NT2/D1 (cell line): ENCODE measurements at regions not wholly inside any gene's neighbourhood (a gene's known extent, or its start where the extent isn't known, plus 50 kb on each side); places are given as distances from the start of the nearest gene placed in this dataset.

Experiments
- DNase-seq: peaks from one replicate; pipeline ENCODE4 v3.0.0-alpha.2; 2011; ENCODE audit warnings: low read depth, low spot score
- H3K27me3 ChIP-seq: 2 replicates; pipeline ENCODE4 v1.6.0; 2011; ENCODE audit warnings: mild to moderate bottlenecking; ENCODE audit not compliant: insufficient read length, insufficient read depth
- H3K36me3 ChIP-seq: 2 replicates; pipeline ENCODE4 v1.6.1; 2011; ENCODE audit warnings: mild to moderate bottlenecking, low read length, mixed read lengths; ENCODE audit not compliant: insufficient read depth, insufficient read length
- H3K4me1 ChIP-seq: 2 replicates; pipeline ENCODE4 v1.5.1; 2011; ENCODE audit not compliant: insufficient read depth, insufficient read length
- H3K4me3 ChIP-seq: 2 replicates; pipeline ENCODE4 v1.5.1; 2011; ENCODE audit warnings: low read depth; ENCODE audit not compliant: insufficient read length
- H3K9ac ChIP-seq: 2 replicates; pipeline ENCODE4 v1.6.0; 2011; ENCODE audit warnings: low read depth; ENCODE audit not compliant: insufficient read length
- H3K9me3 ChIP-seq: 2 replicates; pipeline ENCODE4 v1.5.1; 2011; ENCODE audit warnings: mild to moderate bottlenecking, low read length; ENCODE audit not compliant: insufficient read depth
- SUZ12 ChIP-seq: IDR thresholded peaks from 2 replicates; pipeline ENCODE4 v1.6.1; 2011; ENCODE audit not compliant: insufficient read length, insufficient read depth; ENCODE audit errors: extremely low read depth
- YY1 ChIP-seq: IDR thresholded peaks from 2 replicates; pipeline ENCODE4 v1.6.1; 2011; ENCODE audit not compliant: insufficient read length, insufficient read depth
- ZNF274 ChIP-seq: IDR thresholded peaks from 2 replicates; pipeline ENCODE4 v1.6.1; 2011; ENCODE audit warnings: mild to moderate bottlenecking, low read depth, low read length

- no peak for TF ChIP-seq ZNF274
- no peak for TF ChIP-seq SUZ12
- TF ChIP-seq YY1 = no peak
- Histone ChIP-seq H3K4me1 (no peaks in the 10 kb centered on the region), H3K9me3 (no peaks in the 10 kb centered on the region), H3K9ac (no peak overlapping the region), H3K27me3 (no peaks in the 10 kb centered on the region), H3K36me3 (no peaks in the 10 kb centered on the region), H3K4me3 (no peak overlapping the region)
- DNase-seq = no peak
Measured at GRCh38 chr16:73793260-73793659, 503.4 kb upstream of the PSMD7 start.

GRCh38 chr16:73792199-73793020, 504.2 kb upstream of the PSMD7 start:
- no peaks in the 10 kb centered on the region for H3K4me1 ChIP-seq
- H3K27me3 ChIP-seq = no peaks in the 10 kb centered on the region
- TF ChIP-seq ZNF274 (no peak), SUZ12 (no peak), YY1 (no peak)
- no peak overlapping the region for H3K9ac ChIP-seq
- no peak overlapping the region for H3K4me3 ChIP-seq
- H3K9me3 ChIP-seq = no peaks in the 10 kb centered on the region
- H3K36me3 ChIP-seq = no peaks in the 10 kb centered on the region
- DNase-seq = no peak

GRCh38 chr16:73781297-73781696, 515.3 kb upstream of the PSMD7 start:
- no peaks in the 10 kb centered on the region for H3K27me3 ChIP-seq
- no peak for DNase-seq
- H3K4me1 ChIP-seq = no peaks in the 10 kb centered on the region
- no peaks in the 10 kb centered on the region for H3K36me3 ChIP-seq
- peaks cover 14% of the 10 kb centered on the region for H3K9me3 ChIP-seq
- TF ChIP-seq YY1 = no peak
- TF ChIP-seq ZNF274 = no peak
- no peak for TF ChIP-seq SUZ12
- H3K4me3 ChIP-seq = no peak overlapping the region
- no peak overlapping the region for H3K9ac ChIP-seq

DNA sequence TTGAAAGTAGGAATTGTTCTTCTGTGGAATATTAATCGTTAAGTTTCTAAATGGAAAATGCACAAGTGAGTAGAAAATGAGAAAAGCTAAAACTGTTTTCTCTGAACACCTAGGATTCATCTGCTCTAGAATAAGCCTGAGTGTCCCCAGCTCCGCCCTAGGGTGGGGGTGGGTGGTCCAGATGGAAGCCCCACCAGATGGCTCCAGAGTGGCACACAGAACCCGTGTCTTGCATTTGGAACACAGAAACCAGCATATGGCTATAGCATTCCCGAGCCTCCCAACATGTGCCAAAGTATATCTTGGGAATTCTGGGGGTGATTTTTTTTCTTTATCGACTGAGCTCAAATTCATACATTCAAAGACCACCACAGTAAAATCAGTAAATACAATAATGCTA, 517.7 kb upstream of the PSMD7 start:
- H3K36me3 ChIP-seq = no peaks in the 10 kb centered on the region
- H3K4me3 ChIP-seq = no peak overlapping the region
- H3K27me3 ChIP-seq = no peaks in the 10 kb centered on the region
- H3K4me1 ChIP-seq = no peaks in the 10 kb centered on the region
- H3K9me3 ChIP-seq = no peaks in the 10 kb centered on the region
- DNase-seq = no peak
- TF ChIP-seq SUZ12 (no peak), YY1 (no peak), ZNF274 (no peak)
- H3K9ac ChIP-seq = no peak overlapping the region

- TF ChIP-seq SUZ12 = no peak
- TF ChIP-seq YY1 = no peak
- no peak for TF ChIP-seq ZNF274
- no peak for DNase-seq
- H3K9ac ChIP-seq = no peak overlapping the region
- no peaks in the 10 kb centered on the region for H3K4me1 ChIP-seq
- H3K9me3 ChIP-seq = no peaks in the 10 kb centered on the region
- no peak overlapping the region for H3K4me3 ChIP-seq
- no peaks in the 10 kb centered on the region for H3K36me3 ChIP-seq
- H3K27me3 ChIP-seq = no peaks in the 10 kb centered on the region
Measured at GRCh38 chr16:73775841-73776388, 520.7 kb upstream of the PSMD7 start.

- no peak for DNase-seq
- Histone ChIP-seq H3K27me3 (no peaks in the 10 kb centered on the region), H3K36me3 (no peaks in the 10 kb centered on the region), H3K9ac (no peak overlapping the region), H3K4me3 (no peak overlapping the region), H3K9me3 (no peaks in the 10 kb centered on the region), H3K4me1 (no peaks in the 10 kb centered on the region)
- no peak for TF ChIP-seq ZNF274
- no peak for TF ChIP-seq SUZ12
- TF ChIP-seq YY1 = no peak
Measured at GRCh38 chr16:73771196-73772064, 525.2 kb upstream of the PSMD7 start.

- no peaks in the 10 kb centered on the region for H3K27me3 ChIP-seq
- no peak overlapping the region for H3K9ac ChIP-seq
- no peak overlapping the region for H3K4me3 ChIP-seq
- no peaks in the 10 kb centered on the region for H3K4me1 ChIP-seq
- DNase-seq = no peak
- no peaks in the 10 kb centered on the region for H3K9me3 ChIP-seq
- no peaks in the 10 kb centered on the region for H3K36me3 ChIP-seq
- TF ChIP-seq ZNF274 = no peak
- TF ChIP-seq YY1 = no peak
- TF ChIP-seq SUZ12 = no peak
Measured at GRCh38 chr16:73768786-73769203, 527.8 kb upstream of the PSMD7 start.
